K562 (cell line): ENCODE measurements at regions not wholly inside any gene's neighbourhood (a gene's known extent, or its start where the extent isn't known, plus 50 kb on each side); places are given as distances from the start of the nearest gene placed in this dataset.

ENCODE experiments used
- ATAC-seq: fragments of 200-7000 bp; cut with Tn5 transposase; 3 replicates; pipeline ENCODE4 v1.9.1; 2020; ENCODE audit warnings: moderate library complexity
- BruUV-seq: library from RNA; stranded (reverse); fragments of 400-500 nt; replicated peaks from 2 replicates; lab custom pipeline; 2021; lab: Mats Ljungman, UMichigan
- CTCF ChIA-PET: fragments of 300-600 bp; formaldehyde crosslinking; extraction: SDS; loops from one replicate; lab custom pipeline; 2021; ENCODE audit warnings: low intra/inter-chr PET ratio; lab: Yijun Ruan, JAX
- POLR2A ChIA-PET: fragments of 300-600, 350-650 bp; sonication (Branson Sonifier 250); formaldehyde crosslinking; extraction: SDS; loops from one replicate; lab custom pipeline; 2021; ENCODE audit warnings: antibody characterized with exemption, inconsistent platforms; lab: Yijun Ruan, JAX
- DNase-seq, 4 experiments: peaks; one replicate each; pipeline versions ENCODE4 v3.0.0 to v3.0.0-alpha.2; 2011 to 2018; ENCODE audit warnings: low spot score in 3 of 4, mixed read lengths in 3 of 4; ENCODE audit errors: extremely low read depth in 1 of 4
- FAIRE-seq: peaks from 2 replicates; lab custom pipeline; 2011; peaks lifted over from hg19 to GRCh38; lab: Jason Lieb, UNC
- H2AFZ ChIP-seq: 2 replicates; pipeline ENCODE4 v1.6.0; 2011; ENCODE audit warnings: low read depth, low read length, control low read depth, inconsistent platforms
- H3K27ac ChIP-seq: fragments of 200-600 bp; 3 replicates; pipeline ENCODE4 v1.8.0; 2011; ENCODE audit warnings: low read depth, mild to moderate bottlenecking, control low read depth, inconsistent platforms, low read length, moderate library complexity, mixed read lengths; ENCODE audit errors: extremely low read depth
- H3K27me3 ChIP-seq, 2 experiments: fragments of 300-600 bp in 1 of 2; 2 replicates in 1 of 2; 3 replicates in 1 of 2; pipeline versions ENCODE4 v1.6.0 to v1.8.0; 2011; ENCODE audit warnings: inconsistent platforms in 2 of 2, low read length in 2 of 2, mild to moderate bottlenecking in 1 of 2, mixed read lengths in 1 of 2, moderate library complexity in 1 of 2; ENCODE audit not compliant: control insufficient read depth in 2 of 2, insufficient read depth in 2 of 2
- H3K36me3 ChIP-seq: fragments of 300-600 bp; 3 replicates; pipeline ENCODE4 v1.8.0; 2011; ENCODE audit warnings: mild to moderate bottlenecking, low read length, inconsistent platforms; ENCODE audit not compliant: control insufficient read depth, insufficient read depth
- H3K4me1 ChIP-seq, 2 experiments: fragments of 200-600 bp in 1 of 2; replicated peaks in 1 of 2; 2 replicates in 1 of 2; 3 replicates in 1 of 2; pipeline versions ENCODE4 v1.5.1 to v1.8.0; 2011; ENCODE audit warnings: inconsistent platforms in 2 of 2, low read length in 2 of 2, mild to moderate bottlenecking in 1 of 2, mixed read lengths in 1 of 2, moderate library complexity in 1 of 2; ENCODE audit not compliant: control insufficient read depth in 2 of 2, insufficient read depth in 2 of 2
- H3K4me2 ChIP-seq: 2 replicates; pipeline ENCODE4 v1.6.1; 2011; ENCODE audit warnings: low read length, control low read depth, inconsistent platforms, mixed read lengths; ENCODE audit not compliant: insufficient read depth
- H3K4me3 ChIP-seq: fragments of 200-600 bp; sonication (generic), shearing (Covaris generic); 2 replicates; pipeline ENCODE4 v1.5.1; 2016; ENCODE audit warnings: control low read depth, inconsistent platforms
- H3K79me2 ChIP-seq: fragments of 200-600 bp; 3 replicates; pipeline ENCODE4 v1.8.0; 2011; ENCODE audit warnings: low read length, inconsistent platforms; ENCODE audit not compliant: control insufficient read depth, insufficient read depth
- H3K9ac ChIP-seq, 2 experiments: 2 replicates each; pipeline versions ENCODE4 v1.6.0 to v1.6.1; 2011; ENCODE audit warnings: low read depth in 2 of 2, low read length in 2 of 2, control low read depth in 1 of 2, inconsistent platforms in 1 of 2, mild to moderate bottlenecking in 1 of 2, mixed read lengths in 1 of 2; ENCODE audit not compliant: insufficient read depth in 1 of 2
- H3K9me1 ChIP-seq: one replicate; pipeline ENCODE4 v1.6.0; 2011; ENCODE audit warnings: inconsistent platforms, mild to moderate bottlenecking, low read length, moderate library complexity; ENCODE audit not compliant: control insufficient read depth, insufficient read depth
- H3K9me3 ChIP-seq: replicated peaks from 2 replicates; pipeline ENCODE4 v1.5.1; 2011; ENCODE audit warnings: low read depth, low read length, inconsistent platforms; ENCODE audit not compliant: control insufficient read depth, insufficient read depth
- H4K20me1 ChIP-seq: replicated peaks from 2 replicates; pipeline ENCODE4 v1.6.1; 2011; ENCODE audit warnings: low read length, inconsistent platforms, mixed read lengths; ENCODE audit not compliant: control insufficient read depth, insufficient read depth
- ASH1L ChIP-seq: fragments of 450-650 bp; IDR thresholded peaks from 2 replicates; pipeline ENCODE4 v1.6.1; 2018; ENCODE audit warnings: borderline replicate concordance, mild to moderate bottlenecking, low read depth; ENCODE audit not compliant: partially characterized antibody
- FOXK2 ChIP-seq, 2 experiments: fragments of 450-650 bp; IDR thresholded peaks in 1 of 2; conservative IDR thresholded peaks in 1 of 2; 2 replicates each; pipeline ENCODE4 v1.6.1; 2016; ENCODE audit warnings: low read depth in 2 of 2, mild to moderate bottlenecking in 1 of 2
- GABPA ChIP-seq: fragments of 200-800 bp; sonication (Bioruptor generic); conservative IDR thresholded peaks from 2 replicates; pipeline ENCODE4 v1.6.1; 2016; ENCODE audit warnings: low read depth, missing genetic modification characterization, missing compliant biosample characterization
- MECOM ChIP-seq: fragments of 250-450 bp; sonication (Bioruptor Pico); IDR thresholded peaks from 2 replicates; pipeline ENCODE4 v1.8.0; 2022; ENCODE audit warnings: inconsistent platforms
- MEIS2 ChIP-seq: fragments of 450-650 bp; IDR thresholded peaks from 2 replicates; pipeline ENCODE4 v1.6.1; 2014; ENCODE audit warnings: mild to moderate bottlenecking; ENCODE audit not compliant: partially characterized antibody
- NBN ChIP-seq: fragments of 450-650 bp; IDR thresholded peaks from 2 replicates; pipeline ENCODE4 v1.6.1; 2016; ENCODE audit warnings: low read depth, mild to moderate bottlenecking
- NCOA4 ChIP-seq: fragments of 450-650 bp; IDR thresholded peaks from 2 replicates; pipeline ENCODE4 v1.6.1; 2018; ENCODE audit warnings: mild to moderate bottlenecking; ENCODE audit not compliant: partially characterized antibody
- POLR3A ChIP-seq: IDR thresholded peaks from 2 replicates; pipeline ENCODE4 v1.6.1; 2011; ENCODE audit warnings: borderline replicate concordance, mild to moderate bottlenecking, moderate library complexity; ENCODE audit not compliant: insufficient read length, insufficient read depth; ENCODE audit errors: extremely low read depth
- POLR3G ChIP-seq: IDR thresholded peaks from 2 replicates; pipeline ENCODE4 v1.6.1; 2011; ENCODE audit not compliant: insufficient read length, insufficient replicate concordance; ENCODE audit errors: extremely low read depth
- RFX7 ChIP-seq: fragments of 250-450 bp; sonication (Bioruptor Pico); IDR thresholded peaks from 2 replicates; pipeline ENCODE4 v1.5.1; 2021; ENCODE audit warnings: mild to moderate bottlenecking
- SAFB ChIP-seq: fragments of 200-400 bp; formaldehyde crosslinking; IDR thresholded peaks from 2 replicates; pipeline ENCODE4 v1.6.1; 2017; ENCODE audit warnings: low read depth, low read length, borderline replicate concordance
- SRF ChIP-seq, 2 experiments: fragments of 250-450, 450-650 bp in 1 of 2; sonication (Bioruptor Pico) in 1 of 2; sonication (generic) in 1 of 2; formaldehyde crosslinking; IDR thresholded peaks; 2 replicates each; pipeline versions ENCODE4 v1.5.0 to v1.5.1; 2020 to 2022; ENCODE audit warnings: mild to moderate bottlenecking in 1 of 2, missing genetic modification reagents in 1 of 2
- TEAD1 ChIP-seq, 2 experiments: fragments of 450-650 bp in 1 of 2; sonication (generic) in 1 of 2; formaldehyde crosslinking; IDR thresholded peaks; 2 replicates each; pipeline versions ENCODE4 v1.4.0 to v1.8.0; 2020 to 2022; ENCODE audit warnings: mild to moderate bottlenecking in 2 of 2, missing genetic modification reagents in 1 of 2
- ZFP1 ChIP-seq: fragments of 450-650 bp; formaldehyde crosslinking; IDR thresholded peaks from 2 replicates; pipeline ENCODE4 v1.4.0; 2020; ENCODE audit warnings: mild to moderate bottlenecking, mixed read lengths
- ZNF23 ChIP-seq: fragments of 250-450 bp; sonication (Bioruptor Pico); IDR thresholded peaks from 2 replicates; pipeline ENCODE4 v1.4.0; 2020; ENCODE audit warnings: mild to moderate bottlenecking
- ZNF444 ChIP-seq: fragments of 250-450 bp; sonication (Bioruptor Pico); IDR thresholded peaks from 2 replicates; pipeline ENCODE4 v1.4.0; 2020; ENCODE audit warnings: mild to moderate bottlenecking, moderate library complexity
- WGBS: fragments of 100-300 bp; shearing (Covaris generic); methylation state at CpG from one replicate; pipeline ENCODE4 v1.1.6; 2016; ENCODE audit warnings: low coverage, mixed read lengths; ENCODE audit not compliant: insufficient coverage; ENCODE audit errors: missing lambda C conversion rate; 5-methylcytosine and 5-hydroxymethylcytosine counted together
- in situ Hi-C: fragments of 300-500 bp; cut with MboI; formaldehyde crosslinking; loops from 4 replicates; pipeline ENCODE4 v1.15.0; 2018; ENCODE audit warnings: inconsistent platforms, mixed read lengths
- intact Hi-C: fragments of 100-400 bp; cut with micrococcal nuclease; formaldehyde crosslinking; loops from 2 replicates; pipeline ENCODE4 v1.14.2; 2022
- TF ChIP-seq, protein P1 (sequence below), 3 experiments: fragments of 200-800 bp in 1 of 3; sonication (Bioruptor generic) in 1 of 3; sonication (generic) in 1 of 3; formaldehyde crosslinking in 1 of 3; IDR thresholded peaks; 2 replicates each; pipeline versions ENCODE4 v1.6.1 to v1.8.0; 2016 to 2022; ENCODE audit warnings: mild to moderate bottlenecking in 2 of 3, missing compliant biosample characterization in 2 of 3, missing genetic modification characterization in 2 of 3, missing genetic modification reagents in 1 of 3
- TF ChIP-seq, protein P2 (sequence below): fragments of 450-650 bp; IDR thresholded peaks from 2 replicates; pipeline ENCODE4 v1.6.1; 2017; ENCODE audit warnings: antibody characterized with exemption, mild to moderate bottlenecking

DNA sequence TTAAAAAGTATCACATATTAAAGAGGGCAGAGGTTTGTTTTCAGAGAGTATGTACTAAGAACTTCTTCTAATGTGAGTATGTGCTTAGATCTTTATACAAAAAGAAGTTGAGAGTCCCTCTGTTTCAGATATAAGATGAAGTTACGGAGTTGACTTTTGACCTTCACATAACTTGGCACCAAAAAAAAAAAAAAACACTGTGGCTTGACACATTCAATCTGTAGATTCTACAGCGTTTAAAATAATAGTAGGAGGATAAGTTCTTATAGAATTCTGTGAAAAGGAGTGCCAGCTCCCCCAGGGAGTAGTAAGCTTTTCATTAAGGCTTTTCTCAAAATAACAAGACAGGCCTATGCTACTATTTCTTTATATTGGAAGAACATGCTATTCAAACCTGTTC lies 105.4 kb upstream of the LRP1B start (continued):
- no peak for TF ChIP-seq GABPA (tag)
- no peak for TF ChIP-seq SRF (CRISPR knock-in tag; IDR thresholded peaks at IDR 0.05)
- TF ChIP-seq, protein P1, sequence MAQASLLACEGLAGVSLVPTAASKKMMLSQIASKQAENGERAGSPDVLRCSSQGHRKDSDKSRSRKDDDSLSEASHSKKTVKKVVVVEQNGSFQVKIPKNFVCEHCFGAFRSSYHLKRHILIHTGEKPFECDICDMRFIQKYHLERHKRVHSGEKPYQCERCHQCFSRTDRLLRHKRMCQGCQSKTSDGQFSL (CRISPR knock-in tag; IDR thresholded peaks at IDR 0.05): no peak
- TF ChIP-seq, protein P1 (tag; IDR thresholded peaks at IDR 0.05): no peak
- TF ChIP-seq RFX7: no peak
- TF ChIP-seq MECOM (CRISPR knock-in tag): no peak

DNA sequence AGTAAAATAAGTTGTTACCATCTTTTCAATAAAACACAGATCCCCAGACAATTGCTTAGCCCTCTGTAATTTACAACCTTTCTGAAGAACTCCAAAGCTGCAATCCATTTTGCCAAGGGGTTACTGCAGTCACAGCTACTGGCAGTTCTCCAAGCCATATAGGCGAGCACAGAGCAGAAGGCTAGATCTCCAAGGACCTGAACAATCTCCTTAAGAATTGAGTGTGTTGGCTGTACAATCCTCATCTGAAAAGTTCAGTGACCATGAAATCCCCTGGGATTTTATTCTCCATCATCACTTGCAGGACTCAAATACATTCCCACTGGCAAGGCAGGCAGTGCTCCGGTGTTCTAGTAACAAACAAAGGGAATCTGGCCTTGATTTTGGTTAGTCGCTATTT lies 103.9 kb upstream of the LRP1B start:
- 3% methylated on average over 3 of the region's 3 CpGs for WGBS
- no peak for DNase-seq
- no TSS peak for BruUV-seq
- no peaks in the 10 kb centered on the region for H3K36me3 ChIP-seq
- ChIA-PET POLR2A (no interaction called here), CTCF (no interaction called here)
- in situ Hi-C loops: no loop called here
- no peak for ATAC-seq
- no peak overlapping the region for H3K4me2 ChIP-seq
- H4K20me1 ChIP-seq: no peaks in the 10 kb centered on the region
- no peak for FAIRE-seq
- H3K27ac ChIP-seq: no peak overlapping the region
- intact Hi-C loops: no loop called here
- no peaks in the 10 kb centered on the region for H3K9me3 ChIP-seq
- no peak overlapping the region for H2AFZ ChIP-seq
- H3K27me3 ChIP-seq: no peaks in the 10 kb centered on the region
- H3K79me2 ChIP-seq: no peaks in the 10 kb centered on the region
- no peak overlapping the region for H3K9ac ChIP-seq
- H3K4me1 ChIP-seq: no peaks in the 10 kb centered on the region
- no peaks in the 10 kb centered on the region for H3K9me1 ChIP-seq
- no peak overlapping the region for H3K4me3 ChIP-seq
- TF ChIP-seq SAFB (no peak), FOXK2 (conservative IDR thresholded peaks at IDR 0.05 in 1 of 2, IDR thresholded peaks at IDR 0.05 in 1 of 2; ENCODE audit: low read depth in 2 of 2) (no peak), ASH1L (no peak), POLR3A (no peak), ZNF23 (no peak), MEIS2 (no peak), ZNF444 (CRISPR knock-in tag) (no peak), NBN (no peak), TEAD1 (CRISPR knock-in tag; IDR thresholded peaks at IDR 0.05) (no peak), POLR3G (no peak), ZFP1 (CRISPR knock-in tag) (no peak), NCOA4 (no peak)
- TF ChIP-seq, protein P2, sequence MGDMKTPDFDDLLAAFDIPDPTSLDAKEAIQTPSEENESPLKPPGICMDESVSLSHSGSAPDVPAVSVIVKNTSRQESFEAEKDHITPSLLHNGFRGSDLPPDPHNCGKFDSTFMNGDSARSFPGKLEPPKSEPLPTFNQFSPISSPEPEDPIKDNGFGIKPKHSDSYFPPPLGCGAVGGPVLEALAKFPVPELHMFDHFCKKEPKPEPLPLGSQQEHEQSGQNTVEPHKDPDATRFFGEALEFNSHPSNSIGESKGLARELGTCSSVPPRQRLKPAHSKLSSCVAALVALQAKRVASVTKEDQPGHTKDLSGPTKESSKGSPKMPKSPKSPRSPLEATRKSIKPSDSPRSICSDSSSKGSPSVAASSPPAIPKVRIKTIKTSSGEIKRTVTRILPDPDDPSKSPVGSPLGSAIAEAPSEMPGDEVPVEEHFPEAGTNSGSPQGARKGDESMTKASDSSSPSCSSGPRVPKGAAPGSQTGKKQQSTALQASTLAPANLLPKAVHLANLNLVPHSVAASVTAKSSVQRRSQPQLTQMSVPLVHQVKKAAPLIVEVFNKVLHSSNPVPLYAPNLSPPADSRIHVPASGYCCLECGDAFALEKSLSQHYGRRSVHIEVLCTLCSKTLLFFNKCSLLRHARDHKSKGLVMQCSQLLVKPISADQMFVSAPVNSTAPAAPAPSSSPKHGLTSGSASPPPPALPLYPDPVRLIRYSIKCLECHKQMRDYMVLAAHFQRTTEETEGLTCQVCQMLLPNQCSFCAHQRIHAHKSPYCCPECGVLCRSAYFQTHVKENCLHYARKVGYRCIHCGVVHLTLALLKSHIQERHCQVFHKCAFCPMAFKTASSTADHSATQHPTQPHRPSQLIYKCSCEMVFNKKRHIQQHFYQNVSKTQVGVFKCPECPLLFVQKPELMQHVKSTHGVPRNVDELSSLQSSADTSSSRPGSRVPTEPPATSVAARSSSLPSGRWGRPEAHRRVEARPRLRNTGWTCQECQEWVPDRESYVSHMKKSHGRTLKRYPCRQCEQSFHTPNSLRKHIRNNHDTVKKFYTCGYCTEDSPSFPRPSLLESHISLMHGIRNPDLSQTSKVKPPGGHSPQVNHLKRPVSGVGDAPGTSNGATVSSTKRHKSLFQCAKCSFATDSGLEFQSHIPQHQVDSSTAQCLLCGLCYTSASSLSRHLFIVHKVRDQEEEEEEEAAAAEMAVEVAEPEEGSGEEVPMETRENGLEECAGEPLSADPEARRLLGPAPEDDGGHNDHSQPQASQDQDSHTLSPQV: no peak
